Natural killer cell (primary cell): ENCODE measurements at regions not wholly inside any gene's neighbourhood (a gene's known extent, or its start where the extent isn't known, plus 50 kb on each side); places are given as distances from the start of the nearest gene placed in this dataset.

ENCODE experiments used
- ATAC-seq, 3 donors: fragments of 150-1000 bp in 2 of 3; fragments of 200-7000 bp in 1 of 3; cut with Tn5 transposase; 1 replicate in 1 of 3; 2 replicates in 2 of 3; pipeline ENCODE4 v1.10.0; 2021; ENCODE audit warnings: mild to moderate bottlenecking in 2 of 3, moderate library complexity in 2 of 3
- DNase-seq, 2 donors: peaks; one replicate each; pipeline versions ENCODE4 v3.0.0 to v3.0.0-alpha.2; 2013 to 2021; ENCODE audit warnings: mixed read lengths in 1 of 2
- H3K27ac ChIP-seq: one replicate; pipeline ENCODE4 v1.5.1; 2013; ENCODE audit warnings: mild to moderate bottlenecking, low read length
- H3K27me3 ChIP-seq: one replicate; pipeline ENCODE4 v1.6.1; 2013; ENCODE audit warnings: low read length; ENCODE audit not compliant: control insufficient read depth, insufficient read depth
- H3K36me3 ChIP-seq: one replicate; pipeline ENCODE4 v1.6.1; 2013; ENCODE audit warnings: low read length; ENCODE audit not compliant: control insufficient read depth, insufficient read depth
- H3K4me1 ChIP-seq: one replicate; pipeline ENCODE4 v1.6.1; 2013; ENCODE audit warnings: low read length; ENCODE audit not compliant: control insufficient read depth, insufficient read depth
- H3K4me3 ChIP-seq: one replicate; pipeline ENCODE4 v1.5.1; 2013; ENCODE audit warnings: low read length
- H3K9me3 ChIP-seq: one replicate; pipeline ENCODE4 v1.6.1; 2013; ENCODE audit warnings: low read length; ENCODE audit not compliant: control insufficient read depth, insufficient read depth
- H3K27ac Mint-ChIP-seq, 2 donors: one replicate each; pipeline ENCODE4 v1.8.0; 2022; ENCODE audit warnings: mild to moderate bottlenecking in 2 of 2, mixed read lengths in 2 of 2, moderate library complexity in 1 of 2
- H3K27me3 Mint-ChIP-seq, 2 donors: one replicate each; pipeline ENCODE4 v1.8.0; 2022; ENCODE audit warnings: low read depth in 2 of 2, mixed read lengths in 2 of 2
- H3K36me3 Mint-ChIP-seq: one replicate; pipeline ENCODE4 v1.8.0; 2022; ENCODE audit warnings: mixed read lengths
- H3K4me1 Mint-ChIP-seq, 2 donors: one replicate each; pipeline ENCODE4 v1.8.0; 2022; ENCODE audit warnings: mixed read lengths in 2 of 2
- H3K4me3 Mint-ChIP-seq: one replicate; pipeline ENCODE4 v1.8.0; 2022; ENCODE audit warnings: mild to moderate bottlenecking, moderate library complexity, mixed read lengths
- H3K9me3 Mint-ChIP-seq, 2 donors: one replicate each; pipeline ENCODE4 v1.8.0; 2022; ENCODE audit warnings: mixed read lengths in 2 of 2
- CTCF ChIP-seq: fragments of 200-600 bp; IDR thresholded peaks from one replicate; pipeline ENCODE4 v1.8.0; 2022; ENCODE audit warnings: antibody characterized with exemption
- WGBS: methylation state at CpG from one replicate; pipeline ENCODE4 v1.1.7; 2013; ENCODE audit warnings: missing lambda C conversion rate; ENCODE audit not compliant: insufficient coverage; 5-methylcytosine and 5-hydroxymethylcytosine counted together
- intact Hi-C: fragments of 100-400 bp; cut with micrococcal nuclease; formaldehyde crosslinking; loops from one replicate; pipeline ENCODE4 v1.14.2; 2022

- no peak overlapping the region for H3K4me3 Mint-ChIP-seq
- ATAC-seq, result no peak
These were observed 1078.5 kb upstream of the ZEB2 start for GRCh38 chr2:145598434-145598833.

GRCh38 chr2:145597809-145598208 is 1077.9 kb upstream of the ZEB2 start:
- no peak for DNase-seq
- no peak overlapping the region for H3K4me3 Mint-ChIP-seq

More at GRCh38 chr2:145598434-145598833, 1078.5 kb upstream of the ZEB2 start:
- no peaks in the 10 kb centered on the region for H3K36me3 Mint-ChIP-seq
- H3K36me3 ChIP-seq, result no peaks in the 10 kb centered on the region
- H3K27ac Mint-ChIP-seq, result no peak overlapping the region
- no peaks in the 10 kb centered on the region for H3K27me3 Mint-ChIP-seq
- H3K9me3 ChIP-seq, result no peaks in the 10 kb centered on the region
- no peaks in the 10 kb centered on the region for H3K4me1 ChIP-seq
- no peak for TF ChIP-seq CTCF
- H3K4me3 ChIP-seq, result no peak overlapping the region
- H3K9me3 Mint-ChIP-seq, result no peaks in the 10 kb centered on the region
- 98% methylated on average over 3 of the region's 4 CpGs for WGBS
- intact Hi-C loops, result no loop called here
- no peak overlapping the region for H3K27ac ChIP-seq
- DNase-seq, result no peak
- H3K4me1 Mint-ChIP-seq, result no peaks in the 10 kb centered on the region
- no peaks in the 10 kb centered on the region for H3K27me3 ChIP-seq

GRCh38 chr2:145597006-145597405 is 1077.1 kb upstream of the ZEB2 start:
- H3K27ac ChIP-seq, result no peak overlapping the region
- H3K27me3 Mint-ChIP-seq, result no peaks in the 10 kb centered on the region
- no peaks in the 10 kb centered on the region for H3K27me3 ChIP-seq
- ATAC-seq (no peak), DNase-seq (no peak)
- H3K4me1 ChIP-seq, result no peaks in the 10 kb centered on the region
- no peaks in the 10 kb centered on the region for H3K36me3 ChIP-seq
- no peak overlapping the region for H3K27ac Mint-ChIP-seq
- H3K9me3 Mint-ChIP-seq, result no peaks in the 10 kb centered on the region
- WGBS, result 76% methylated on average over 1 of the region's 1 CpG
- H3K9me3 ChIP-seq, result no peaks in the 10 kb centered on the region
- no peak for TF ChIP-seq CTCF
- H3K4me3 Mint-ChIP-seq, result no peak overlapping the region
- H3K4me1 Mint-ChIP-seq, result no peaks in the 10 kb centered on the region
- H3K36me3 Mint-ChIP-seq, result no peaks in the 10 kb centered on the region
- H3K4me3 ChIP-seq, result no peak overlapping the region
- intact Hi-C loops, result no loop called here

More at GRCh38 chr2:145597809-145598208, 1077.9 kb upstream of the ZEB2 start:
- H3K9me3 ChIP-seq, result no peaks in the 10 kb centered on the region
- H3K4me1 ChIP-seq, result no peaks in the 10 kb centered on the region
- Mint-ChIP-seq H3K27me3 (no peaks in the 10 kb centered on the region), H3K9me3 (no peaks in the 10 kb centered on the region), H3K36me3 (no peaks in the 10 kb centered on the region), H3K27ac (no peak overlapping the region), H3K4me1 (no peaks in the 10 kb centered on the region)
- no peak for TF ChIP-seq CTCF
- intact Hi-C loops, result no loop called here
- H3K27ac ChIP-seq, result no peak overlapping the region
- no peaks in the 10 kb centered on the region for H3K36me3 ChIP-seq
- ATAC-seq, result no peak
- H3K27me3 ChIP-seq, result no peaks in the 10 kb centered on the region
- H3K4me3 ChIP-seq, result no peak overlapping the region

- ATAC-seq (no peak), DNase-seq (no peak)
- H3K4me1 Mint-ChIP-seq, result no peaks in the 10 kb centered on the region
- H3K36me3 Mint-ChIP-seq, result no peaks in the 10 kb centered on the region
- no peaks in the 10 kb centered on the region for H3K9me3 ChIP-seq
- 88% methylated on average over 3 of the region's 3 CpGs for WGBS
- intact Hi-C loops, result no loop called here
- H3K27ac ChIP-seq, result no peak overlapping the region
- no peak for TF ChIP-seq CTCF
- no peak overlapping the region for H3K27ac Mint-ChIP-seq
- H3K4me1 ChIP-seq, result no peaks in the 10 kb centered on the region
- H3K27me3 ChIP-seq, result no peaks in the 10 kb centered on the region
- H3K36me3 ChIP-seq, result no peaks in the 10 kb centered on the region
- no peak overlapping the region for H3K4me3 ChIP-seq
- H3K4me3 Mint-ChIP-seq, result no peak overlapping the region
- H3K9me3 Mint-ChIP-seq, result no peaks in the 10 kb centered on the region
- H3K27me3 Mint-ChIP-seq, result no peaks in the 10 kb centered on the region
These were observed 1076.5 kb upstream of the ZEB2 start for GRCh38 chr2:145596416-145596815.
